ENCODE measurements at regions not wholly inside any gene's neighbourhood (a gene's known extent, or its start where the extent isn't known, plus 50 kb on each side); places are given as distances from the start of the nearest gene placed in this dataset.

- no peaks in the 10 kb centered on the region for H3K27me3 ChIP-seq
- H3K36me3 ChIP-seq (replicated peaks in 1 of 2): no peaks in the 10 kb centered on the region
- DNase-seq: no peak
- 61 to 88% (median 80%) methylated on average over 1 of the region's 1 CpG for WGBS, 4 donors
- H3K9me3 ChIP-seq (replicated peaks in 1 of 3): no peaks in the 10 kb centered on the region
- H3K27ac ChIP-seq: no peak overlapping the region
- intact Hi-C loops (cut with DNase I): no loop called here
- no peak overlapping the region for H3K4me3 ChIP-seq
- no peak for TF ChIP-seq POLR2A (IDR thresholded peaks at IDR 0.05)
- no peak for TF ChIP-seq CTCF (IDR thresholded peaks at IDR 0.05)
- no peaks in the 10 kb centered on the region for H3K4me1 ChIP-seq (replicated peaks in 1 of 2)
Observed at GRCh38 chr1:79376106-79376505, 369.6 kb upstream of the ADGRL4 start.

- Histone ChIP-seq H3K9me3 (replicated peaks in 1 of 3) (no peaks in the 10 kb centered on the region), H3K36me3 (replicated peaks in 1 of 2) (no peaks in the 10 kb centered on the region), H3K4me1 (replicated peaks in 1 of 2) (no peaks in the 10 kb centered on the region), H3K27me3 (no peaks in the 10 kb centered on the region), H3K4me3 (no peak overlapping the region), H3K27ac (no peak overlapping the region)
- TF ChIP-seq CTCF (IDR thresholded peaks at IDR 0.05) (no peak), POLR2A (IDR thresholded peaks at IDR 0.05) (no peak)
- 19 to 26% (median 23%) methylated on average over 1 of the region's 1 CpG for WGBS, 4 donors
- intact Hi-C loops (cut with DNase I): no loop called here
- DNase-seq: no peak
Observed at GRCh38 chr1:79375352-79375751, 368.8 kb upstream of the ADGRL4 start.

DNA sequence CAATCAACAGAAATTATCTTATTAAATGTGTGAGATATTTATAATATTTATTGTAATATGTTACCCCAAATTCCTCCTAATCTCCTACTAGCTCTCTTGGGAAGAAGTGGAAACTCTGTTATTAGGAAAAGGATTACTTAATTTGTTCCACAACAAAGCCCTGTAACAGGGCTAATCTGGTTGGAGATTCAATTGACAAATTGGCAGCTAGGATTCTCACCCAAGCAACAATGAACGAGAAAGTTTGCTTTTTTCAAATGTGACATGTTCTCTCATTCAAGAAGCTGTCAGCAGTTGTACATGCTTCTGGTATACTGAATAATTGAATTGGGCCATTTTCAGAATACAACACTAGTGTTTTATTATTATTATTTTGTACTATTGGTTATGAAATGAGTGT, 367.9 kb upstream of the ADGRL4 start:
- Histone ChIP-seq H3K4me3 (no peak overlapping the region), H3K9me3 (replicated peaks in 1 of 3) (no peaks in the 10 kb centered on the region), H3K27me3 (no peaks in the 10 kb centered on the region), H3K27ac (no peak overlapping the region), H3K4me1 (replicated peaks in 1 of 2) (no peaks in the 10 kb centered on the region), H3K36me3 (replicated peaks in 1 of 2) (no peaks in the 10 kb centered on the region)
- DNase-seq: no peak
- intact Hi-C loops (cut with DNase I): no loop called here
- TF ChIP-seq POLR2A (IDR thresholded peaks at IDR 0.05) (no peak), CTCF (IDR thresholded peaks at IDR 0.05) (no peak)
- WGBS, 4 donors: 48 to 70% (median 64%) methylated on average over 1 of the region's 1 CpG

DNA sequence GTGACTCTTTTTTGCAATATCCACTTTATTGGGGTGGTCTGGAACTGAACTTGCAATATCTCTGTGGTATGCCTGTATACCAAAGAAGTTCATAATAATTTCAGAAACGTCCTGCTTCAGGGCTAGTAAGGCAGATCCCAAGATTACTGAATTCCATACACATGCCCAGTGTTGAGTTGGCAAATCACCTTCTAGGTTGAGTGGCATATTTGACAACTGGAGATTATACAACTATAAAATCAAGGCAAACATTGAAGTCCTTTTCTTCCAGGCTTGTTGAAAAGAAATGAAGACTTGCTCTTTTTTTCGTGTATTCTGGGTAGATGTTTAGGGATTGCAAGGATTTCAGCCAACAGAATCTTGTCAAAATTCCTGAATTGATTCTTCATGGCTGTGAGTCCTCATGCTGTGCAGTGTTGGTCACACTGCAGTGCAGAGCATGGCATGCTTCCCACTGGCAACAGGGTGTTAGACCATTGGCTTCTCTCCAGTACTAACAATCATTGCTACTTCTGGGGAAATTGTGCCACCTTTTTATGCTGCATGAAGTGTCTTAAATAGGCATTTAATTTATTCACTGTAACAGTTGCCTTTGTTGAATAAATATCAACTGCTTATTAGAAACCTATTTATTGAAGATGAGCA, 367.1 kb upstream of the ADGRL4 start:
- intact Hi-C loops (cut with DNase I): no loop called here
- Histone ChIP-seq H3K27ac (no peak overlapping the region), H3K27me3 (no peaks in the 10 kb centered on the region), H3K4me1 (replicated peaks in 1 of 2) (no peaks in the 10 kb centered on the region), H3K9me3 (replicated peaks in 1 of 3) (no peaks in the 10 kb centered on the region), H3K36me3 (replicated peaks in 1 of 2) (no peaks in the 10 kb centered on the region), H3K4me3 (no peak overlapping the region)
- TF ChIP-seq CTCF (IDR thresholded peaks at IDR 0.05) (no peak), POLR2A (IDR thresholded peaks at IDR 0.05) (no peak)
- WGBS, 4 donors: 32 to 71% (median 43%) methylated on average over 2 of the region's 2 CpGs
- no peak for DNase-seq

Measured in adrenal gland (tissue), 9 donors.